ENCODE measurements at regions not wholly inside any gene's neighbourhood (a gene's known extent, or its start where the extent isn't known, plus 50 kb on each side); places are given as distances from the start of the nearest gene placed in this dataset.

- Histone ChIP-seq H3K14ac (ENCODE audit: insufficient read length) (no peak overlapping the region), H3K79me1 (ENCODE audit: low read depth, low read length) (no peaks in the 10 kb centered on the region), H2BK120ac (replicated peaks; ENCODE audit: low read depth, low read length) (no peak overlapping the region), H2AK5ac (ENCODE audit: low read depth, low read length) (no peak overlapping the region), H4K91ac (replicated peaks; ENCODE audit: insufficient read length, low read length) (no peak overlapping the region), H2AFZ (ENCODE audit: low read length) (no peak overlapping the region), H3K4me1 (replicated peaks in 1 of 4; ENCODE audit: control insufficient read depth in 3 of 4, insufficient read depth in 4 of 4, low read length in 3 of 4) (0 out of 7 replicates have a peak, but pooled peaks cover 0 to 2% (median 0%) of the 10 kb centered on the region in 4 experiments), H3K27ac (ENCODE audit: low read depth, low read length) (no peak overlapping the region), H4K5ac (ENCODE audit: insufficient read length, low read depth, low read length) (no peak overlapping the region), H3K79me2 (ENCODE audit: control insufficient read depth in 1 of 2, insufficient read depth in 2 of 2, low read length in 2 of 2) (no peaks in the 10 kb centered on the region), H3K23me2 (ENCODE audit: low read depth, low read length) (no peaks in the 10 kb centered on the region), H2BK15ac (ENCODE audit: low read length) (no peak overlapping the region), H3K4ac (replicated peaks; ENCODE audit: insufficient read length, low read depth, low read length) (no peak overlapping the region), H3K9me3 (ENCODE audit: insufficient read depth in 2 of 2, low read depth in 1 of 2, low read length in 1 of 2) (no peaks in the 10 kb centered on the region), H3K4me3 (ENCODE audit: extremely low read depth in 1 of 4, insufficient read depth in 2 of 4, low read depth in 3 of 4, low read length in 4 of 4) (no peak overlapping the region), H3K56ac (replicated peaks; ENCODE audit: insufficient read length, low read depth, low read length) (no peak overlapping the region), H2BK12ac (ENCODE audit: low read depth, low read length) (no peak overlapping the region), H3K23ac (ENCODE audit: insufficient read length) (no peak overlapping the region), H3K36me3 (ENCODE audit: control insufficient read depth in 2 of 4, insufficient read depth in 4 of 4, low read length in 3 of 4) (no peaks in the 10 kb centered on the region), H3K18ac (ENCODE audit: extremely low read depth, low read length) (no peak overlapping the region), H2BK5ac (ENCODE audit: low read depth, low read length) (no peak overlapping the region), H3K9ac (replicated peaks in 1 of 4; ENCODE audit: extremely low read depth in 1 of 4, low read depth in 3 of 4, low read length in 3 of 4) (no peak overlapping the region), H4K20me1 (replicated peaks in 1 of 2; ENCODE audit: control insufficient read depth in 1 of 2, insufficient read depth in 2 of 2, low read length in 2 of 2) (no peaks in the 10 kb centered on the region), H3K27me3 (replicated peaks in 1 of 4; ENCODE audit: control insufficient read depth in 3 of 4, extremely low read depth in 1 of 4, insufficient read depth in 3 of 4, low read length in 3 of 4) (no peaks in the 10 kb centered on the region), H4K8ac (ENCODE audit: extremely low read depth, insufficient read depth, low read length) (no peak overlapping the region), H2BK20ac (ENCODE audit: low read length) (no peak overlapping the region), H3K4me2 (ENCODE audit: insufficient read depth in 1 of 2, low read depth in 2 of 2, low read length in 2 of 2) (no peak overlapping the region)
- FAIRE-seq (no peak), DNase-seq (ENCODE audit: low read depth in 1 of 2, low spot score in 2 of 2) (no peak)
- TF ChIP-seq SP2 (IDR thresholded peaks at IDR 0.05; ENCODE audit: low read length) (no peak), ASH2L (IDR thresholded peaks at IDR 0.05; ENCODE audit: low read length) (no peak), TEAD4 (IDR thresholded peaks at IDR 0.05; ENCODE audit: low read depth, low read length) (no peak), TCF12 (IDR thresholded peaks at IDR 0.05; ENCODE audit: low read depth, low read length) (no peak)
- WGBS, 2 experiments (ENCODE audit: extremely low coverage in 1 of 2, insufficient coverage in 1 of 2, insufficient read length in 1 of 2, insufficient replicate concordance in 2 of 2, low coverage in 1 of 2, low lambda C conversion rate in 2 of 2, missing lambda C conversion rate in 1 of 2) = 86% methylated on average over 5 of the region's 5 CpGs; no CpG with 5 or more reads in 1 of the 2 experiments
- ChIA-PET CTCF (ENCODE audit: partially characterized antibody) (interaction anchor here (0.9 to 1.5 kb wide), 3 partner anchors 9 to 359 kb away, joined by 3 to 4 read pairs (median 3); no protein-coding TSS in a partner anchor), POLR2A (ENCODE audit: partially characterized antibody) (no interaction called here)
These were observed 203.6 kb upstream of the MEF2C start for GRCh38 chr5:89086390-89087086.
